GM12891 (cell line): ENCODE measurements at regions not wholly inside any gene's neighbourhood (a gene's known extent, or its start where the extent isn't known, plus 50 kb on each side); places are given as distances from the start of the nearest gene placed in this dataset.

ENCODE experiments used
- DNase-seq: peaks from one replicate; pipeline ENCODE4 v3.0.0; 2011; ENCODE audit warnings: low spot score; ENCODE audit not compliant: insufficient read length
- FAIRE-seq: peaks from 2 replicates; lab custom pipeline; 2011; peaks lifted over from hg19 to GRCh38; lab: Jason Lieb, UNC
- PAX5 ChIP-seq: IDR thresholded peaks from 2 replicates; pipeline ENCODE4 v1.6.1; 2011; ENCODE audit warnings: low read length, moderate library complexity, mild to moderate bottlenecking; ENCODE audit not compliant: insufficient read depth, severe bottlenecking
- POLR2A ChIP-seq: IDR thresholded peaks from 2 replicates; pipeline ENCODE4 v1.6.1; 2011; ENCODE audit warnings: low read depth, low read length, control low read depth
- POLR2AphosphoS5 ChIP-seq: IDR thresholded peaks from 2 replicates; pipeline ENCODE4 v1.6.1; 2011; ENCODE audit warnings: low read depth, low read length, control low read depth
- POU2F2 ChIP-seq: IDR thresholded peaks from 2 replicates; pipeline ENCODE4 v1.6.1; 2011; ENCODE audit warnings: low read depth, mild to moderate bottlenecking, control low read depth, low read length, moderate library complexity
- SPI1 ChIP-seq: IDR thresholded peaks from 2 replicates; pipeline ENCODE4 v1.6.1; 2011; ENCODE audit warnings: low read depth, low read length, control low read depth
- TAF1 ChIP-seq: IDR thresholded peaks from 2 replicates; pipeline ENCODE4 v1.6.1; 2011; ENCODE audit warnings: low read depth, low read length, control low read depth

GRCh38 chr16:35447010-35447558 lies 1987.7 kb downstream of the TP53TG3F start:
- TF ChIP-seq POLR2A, result no peak
- no peak for TF ChIP-seq POLR2AphosphoS5
- TF ChIP-seq POU2F2, result no peak
- TF ChIP-seq PAX5, result no peak
- TF ChIP-seq TAF1, result no peak
- TF ChIP-seq SPI1, result no peak
- FAIRE-seq (no peak), DNase-seq (no peak)

- TF ChIP-seq SPI1 (no peak), POLR2A (no peak), TAF1 (no peak), PAX5 (no peak), POLR2AphosphoS5 (no peak), POU2F2 (no peak)
- no peak for FAIRE-seq
- no peak for DNase-seq
These were observed 1990.3 kb downstream of the TP53TG3F start for GRCh38 chr16:35449663-35450062.

GRCh38 chr16:35450648-35451047 lies 1991.2 kb downstream of the TP53TG3F start:
- TF ChIP-seq TAF1 (no peak), PAX5 (no peak), SPI1 (no peak), POLR2A (no peak), POU2F2 (no peak), POLR2AphosphoS5 (no peak)
- DNase-seq (no peak), FAIRE-seq (no peak)

GRCh38 chr16:35452471-35452870 lies 1993.1 kb downstream of the TP53TG3F start:
- FAIRE-seq (no peak), DNase-seq (no peak)
- TF ChIP-seq SPI1 (no peak), POU2F2 (no peak), POLR2AphosphoS5 (no peak), PAX5 (no peak), TAF1 (no peak), POLR2A (no peak)

GRCh38 chr16:35463358-35463757 lies 2003.9 kb downstream of the TP53TG3F start:
- no peak for DNase-seq
- TF ChIP-seq POLR2AphosphoS5 (no peak), POLR2A (no peak), PAX5 (no peak), TAF1 (no peak), POU2F2 (no peak), SPI1 (no peak)
- FAIRE-seq, result no peak

- TF ChIP-seq TAF1 (no peak), POLR2AphosphoS5 (no peak), SPI1 (no peak), POLR2A (no peak), PAX5 (no peak), POU2F2 (no peak)
- no peak for DNase-seq
- FAIRE-seq, result no peak
These were observed 2020.9 kb downstream of the TP53TG3F start for GRCh38 chr16:35480361-35480760.

- no peak for FAIRE-seq
- TF ChIP-seq TAF1 (no peak), PAX5 (no peak), POU2F2 (no peak), SPI1 (no peak), POLR2A (no peak), POLR2AphosphoS5 (no peak)
- no peak for DNase-seq
These were observed 2021.6 kb downstream of the TP53TG3F start for GRCh38 chr16:35480988-35481387.

GRCh38 chr16:35485915-35486314 lies 2026.5 kb downstream of the TP53TG3F start:
- TF ChIP-seq POLR2AphosphoS5 (no peak), PAX5 (no peak), POLR2A (no peak), TAF1 (no peak)
- DNase-seq (no peak), FAIRE-seq (no peak)

GRCh38 chr16:35492225-35492624 lies 2032.8 kb downstream of the TP53TG3F start:
- no peak for FAIRE-seq
- DNase-seq, result no peak
- TF ChIP-seq PAX5 (no peak), TAF1 (no peak), POLR2AphosphoS5 (no peak), SPI1 (no peak), POU2F2 (no peak), POLR2A (no peak)

GRCh38 chr16:35497399-35497798 lies 2038.0 kb downstream of the TP53TG3F start:
- no peak for DNase-seq
- no peak for FAIRE-seq
- TF ChIP-seq SPI1 (no peak), TAF1 (no peak), POLR2AphosphoS5 (no peak), PAX5 (no peak), POU2F2 (no peak), POLR2A (no peak)
